GM10248 (cell line): ENCODE measurements at regions not wholly inside any gene's neighbourhood (a gene's known extent, or its start where the extent isn't known, plus 50 kb on each side); places are given as distances from the start of the nearest gene placed in this dataset.

Experiments used
- CTCF ChIA-PET: fragments of 300-600 bp; sonication (Branson Sonifier 250); formaldehyde crosslinking; extraction: SDS; loops from one replicate; lab custom pipeline; 2021; ENCODE audit warnings: antibody characterized with exemption; lab: Yijun Ruan, JAX
- POLR2A ChIA-PET: fragments of 350-650 bp; sonication (Branson Sonifier 250); formaldehyde crosslinking; extraction: SDS; loops from one replicate; lab custom pipeline; 2020; ENCODE audit warnings: antibody characterized with exemption; lab: Yijun Ruan, JAX
- DNase-seq: peaks from one replicate; pipeline ENCODE4 v3.0.0; 2012; ENCODE audit errors: extremely low spot score
- TF ChIP-seq, protein P1 (sequence below): IDR thresholded peaks from 2 replicates; pipeline ENCODE4 v1.5.1; 2012; ENCODE audit warnings: mild to moderate bottlenecking, low read depth; ENCODE audit errors: extremely low read depth, missing control alignments, control extremely low read depth

DNA sequence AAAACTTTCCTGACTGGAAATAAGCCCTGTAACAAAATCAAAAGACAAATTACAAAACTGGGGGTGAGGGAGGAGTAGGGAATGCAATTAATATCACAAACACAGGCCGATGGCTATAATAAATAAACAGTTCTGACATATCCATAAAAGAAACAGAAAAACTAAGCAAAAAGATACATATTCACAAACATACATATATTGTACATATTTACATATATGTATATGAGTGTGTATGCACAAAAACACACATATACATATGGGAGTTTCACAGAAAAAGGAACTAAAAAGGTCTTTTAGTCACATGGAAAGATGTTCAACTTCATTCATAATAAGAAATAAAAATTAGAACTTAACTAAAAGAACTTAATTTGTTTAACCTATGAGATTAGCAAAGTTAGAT, 292.7 kb downstream of the TFAP2A start:
- POLR2A ChIA-PET, result no interaction called here
- CTCF ChIA-PET, result interaction anchor here (1.1 to 1.2 kb wide), 2 partner anchors 17 to 19 kb away, joined by 3 read pairs; no protein-coding TSS in a partner anchor
- DNase-seq, result no peak
- TF ChIP-seq, protein P1, sequence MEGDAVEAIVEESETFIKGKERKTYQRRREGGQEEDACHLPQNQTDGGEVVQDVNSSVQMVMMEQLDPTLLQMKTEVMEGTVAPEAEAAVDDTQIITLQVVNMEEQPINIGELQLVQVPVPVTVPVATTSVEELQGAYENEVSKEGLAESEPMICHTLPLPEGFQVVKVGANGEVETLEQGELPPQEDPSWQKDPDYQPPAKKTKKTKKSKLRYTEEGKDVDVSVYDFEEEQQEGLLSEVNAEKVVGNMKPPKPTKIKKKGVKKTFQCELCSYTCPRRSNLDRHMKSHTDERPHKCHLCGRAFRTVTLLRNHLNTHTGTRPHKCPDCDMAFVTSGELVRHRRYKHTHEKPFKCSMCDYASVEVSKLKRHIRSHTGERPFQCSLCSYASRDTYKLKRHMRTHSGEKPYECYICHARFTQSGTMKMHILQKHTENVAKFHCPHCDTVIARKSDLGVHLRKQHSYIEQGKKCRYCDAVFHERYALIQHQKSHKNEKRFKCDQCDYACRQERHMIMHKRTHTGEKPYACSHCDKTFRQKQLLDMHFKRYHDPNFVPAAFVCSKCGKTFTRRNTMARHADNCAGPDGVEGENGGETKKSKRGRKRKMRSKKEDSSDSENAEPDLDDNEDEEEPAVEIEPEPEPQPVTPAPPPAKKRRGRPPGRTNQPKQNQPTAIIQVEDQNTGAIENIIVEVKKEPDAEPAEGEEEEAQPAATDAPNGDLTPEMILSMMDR, result no peak

DNA sequence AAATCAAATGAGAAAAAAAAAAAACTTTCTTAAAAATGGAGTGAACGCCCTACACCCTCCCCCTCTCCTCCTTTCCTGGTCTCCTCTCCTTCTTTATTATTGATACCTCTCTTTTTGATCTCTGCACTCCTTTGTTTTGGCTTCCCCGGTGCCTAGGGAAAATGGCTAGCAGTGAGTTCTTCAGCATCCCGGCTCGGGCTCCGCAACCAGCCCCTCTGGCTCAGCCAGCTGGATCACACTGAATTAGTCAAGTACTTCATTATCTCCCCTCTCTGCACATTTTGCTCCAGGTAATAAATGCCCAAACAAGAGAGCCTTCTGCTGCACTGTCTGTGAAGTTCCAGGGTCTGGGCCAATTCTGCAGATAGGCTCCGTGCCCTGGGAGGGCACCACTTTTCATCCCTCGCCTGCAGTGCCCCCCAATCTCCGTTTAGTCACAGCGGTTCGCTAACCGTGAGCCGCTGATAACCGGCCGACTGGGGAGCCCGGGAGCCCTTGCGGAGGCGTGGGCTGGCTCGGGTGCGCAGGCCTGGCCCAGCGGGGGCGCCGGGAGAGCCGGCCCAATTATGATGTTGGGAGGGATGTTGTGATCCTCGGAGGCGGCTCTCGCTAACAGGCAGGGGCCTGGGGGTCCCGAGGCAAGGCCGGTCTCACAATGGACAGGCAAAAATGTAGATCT, 301.9 kb downstream of the TFAP2A start:
- CTCF ChIA-PET, result no interaction called here
- TF ChIP-seq, protein P1, result no peak
- POLR2A ChIA-PET, result no interaction called here
- no peak for DNase-seq

DNA sequence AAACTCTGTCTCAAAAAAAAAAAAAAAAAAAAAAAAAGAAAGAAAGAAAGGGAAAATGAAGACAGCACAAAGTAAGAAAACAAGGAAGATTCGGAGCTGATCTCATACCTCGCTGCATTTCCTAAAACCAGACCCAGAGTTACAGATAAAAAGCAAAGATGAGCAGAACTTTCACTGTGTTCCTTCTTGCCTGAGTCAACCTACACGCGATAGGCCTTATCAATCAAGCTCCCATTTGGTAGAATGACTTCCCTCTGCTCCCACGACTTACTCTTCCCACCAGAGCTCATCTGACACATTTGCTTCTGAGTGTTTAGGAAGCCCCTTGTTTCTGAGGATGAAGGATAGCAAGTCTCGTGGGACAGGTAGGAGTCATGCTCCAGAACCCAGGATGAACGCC, 302.9 kb downstream of the TFAP2A start:
- ChIA-PET POLR2A (no interaction called here), CTCF (no interaction called here)
- DNase-seq, result no peak
- TF ChIP-seq, protein P1, result no peak

DNA sequence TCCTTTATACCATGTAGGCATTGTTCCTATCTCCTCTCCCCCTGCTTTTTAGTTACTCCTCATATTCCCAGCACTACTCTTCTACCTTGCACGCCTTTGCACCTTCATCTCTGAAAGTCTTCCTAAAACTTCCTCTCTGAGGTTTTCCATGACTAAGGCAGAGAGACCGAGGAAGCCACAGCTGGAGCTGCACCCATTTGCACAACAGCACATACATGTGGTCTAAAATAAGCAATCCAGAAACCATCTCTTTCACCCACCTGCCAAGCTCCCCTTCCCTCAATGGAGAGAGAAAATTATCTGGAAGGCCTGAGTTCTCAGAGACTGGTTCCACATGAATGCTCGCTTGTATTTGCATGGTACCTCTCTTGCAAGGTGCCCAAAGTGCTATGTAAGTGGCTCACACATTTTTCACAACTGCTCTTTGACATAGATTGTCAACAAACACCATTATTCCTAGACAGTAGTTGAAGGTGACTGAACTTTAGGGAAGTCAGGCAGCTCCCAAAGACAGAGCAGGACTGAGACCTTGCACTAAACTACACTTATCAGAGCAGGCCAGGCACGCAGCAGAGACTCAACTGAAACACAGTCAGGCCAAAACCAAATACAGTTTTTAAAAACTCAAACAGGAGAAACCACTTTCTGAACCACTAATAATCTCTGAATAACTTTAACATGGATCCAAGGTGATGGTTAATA, 313.2 kb downstream of the TFAP2A start:
- TF ChIP-seq, protein P1, result no peak
- DNase-seq, result no peak
- POLR2A ChIA-PET, result no interaction called here
- CTCF ChIA-PET, result no interaction called here

DNA sequence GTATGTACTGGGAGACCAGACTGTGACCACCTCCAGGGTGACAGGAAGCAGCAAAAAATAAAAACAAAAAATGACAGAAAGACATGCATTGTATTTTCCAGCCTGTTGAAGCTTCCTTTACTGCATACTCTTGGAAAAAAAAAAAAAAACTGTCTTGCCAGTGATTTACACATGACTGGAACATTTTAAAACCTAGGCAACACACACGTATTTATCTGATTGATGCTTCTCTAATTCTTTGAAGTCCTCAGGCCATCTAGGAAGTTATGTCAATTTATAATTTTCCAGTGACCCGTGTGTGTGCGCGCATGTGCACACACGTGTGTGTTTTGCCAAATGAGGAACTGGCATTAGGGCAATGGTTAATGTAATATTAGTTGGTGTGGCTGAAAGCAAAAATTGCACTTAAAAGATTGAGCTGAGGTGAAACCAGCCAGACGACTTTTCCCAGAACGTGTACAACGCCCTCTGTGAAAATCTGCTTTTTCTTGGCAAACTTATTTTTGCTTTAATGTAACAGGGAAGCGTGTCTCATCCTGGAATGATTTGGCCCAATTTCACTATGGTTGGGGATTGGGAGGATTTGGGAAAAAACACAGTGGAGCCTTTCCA, 315.2 kb downstream of the TFAP2A start:
- no peak for DNase-seq
- POLR2A ChIA-PET, result no interaction called here
- TF ChIP-seq, protein P1, result no peak
- CTCF ChIA-PET, result no interaction called here

DNA sequence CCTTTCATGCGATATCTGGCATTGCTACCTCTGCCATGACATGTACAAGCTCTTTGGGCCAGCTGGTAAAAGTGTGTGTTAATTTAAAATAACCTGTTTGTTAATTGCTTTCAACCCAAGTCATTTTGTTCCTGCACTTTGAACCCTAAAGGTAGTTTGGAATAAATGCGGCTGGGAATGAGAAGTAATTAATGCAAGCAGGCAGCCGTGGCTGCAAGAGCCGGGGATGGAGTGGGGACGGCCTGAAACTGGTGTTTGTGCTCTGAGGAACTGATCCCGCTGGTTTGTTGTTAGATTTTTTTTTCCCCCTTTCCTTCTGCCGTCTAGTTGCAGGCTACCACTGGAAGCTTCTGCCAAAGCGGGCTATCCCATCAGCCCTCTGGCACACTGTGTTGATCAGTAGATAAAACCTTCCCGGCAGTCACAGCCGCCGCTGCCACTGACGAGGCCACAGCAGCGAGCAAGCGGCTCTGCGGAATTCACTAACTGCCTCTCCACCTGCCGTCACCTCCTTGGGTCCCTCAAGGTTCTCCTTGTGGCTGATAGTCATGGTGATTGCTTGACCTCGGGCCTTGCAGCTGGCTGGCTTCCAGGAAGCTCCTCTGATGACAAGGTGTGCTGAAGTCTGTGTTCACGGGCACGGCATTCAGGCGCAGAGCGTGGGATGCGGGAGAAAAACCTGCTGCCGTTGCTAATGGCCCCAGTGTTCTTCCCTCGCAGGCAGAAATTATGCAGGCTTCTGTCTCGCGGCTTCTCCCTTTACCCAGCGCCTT, 315.9 kb downstream of the TFAP2A start:
- no peak for DNase-seq
- POLR2A ChIA-PET, result no interaction called here
- TF ChIP-seq, protein P1, result no peak
- CTCF ChIA-PET, result no interaction called here
